ENCODE measurements at regions not wholly inside any gene's neighbourhood (a gene's known extent, or its start where the extent isn't known, plus 50 kb on each side); places are given as distances from the start of the nearest gene placed in this dataset.
"Not testable (repeated sequence)": the region's sequence is repeated elsewhere in the genome, so short reads cannot be mapped to it uniquely, and the experiment has no call there.

GRCh38 chrX:45806410-45807121 is 605.9 kb upstream of the DIPK2B start:
- no peak for TF ChIP-seq CTCF (IDR thresholded peaks at IDR 0.05)
- H3K4me3 ChIP-seq: peak overlapping the region; percentile 57
- H3K27ac ChIP-seq: peak overlapping the region; percentile 60 to 72
- no peak for DNase-seq (ENCODE audit: low spot score)

GRCh38 chrX:45804276-45804675 is 603.6 kb upstream of the DIPK2B start:
- Histone ChIP-seq H3K27ac (no peak overlapping the region), H3K4me3 (no peak overlapping the region)
- no peak for DNase-seq (ENCODE audit: low spot score)
- TF ChIP-seq CTCF (IDR thresholded peaks at IDR 0.05): no peak

- peak overlapping the region; percentile 13 to 35 for H3K27ac ChIP-seq
- H3K4me3 ChIP-seq: no peak overlapping the region
- no peak for TF ChIP-seq CTCF (IDR thresholded peaks at IDR 0.05)
- no peak for DNase-seq (ENCODE audit: low spot score)
Observed at GRCh38 chrX:45803383-45803921, 602.8 kb upstream of the DIPK2B start.

- TF ChIP-seq CTCF (IDR thresholded peaks at IDR 0.05): no peak
- Histone ChIP-seq H3K4me3 (no peak overlapping the region), H3K27ac (peak overlapping the region; percentile 36 to 49)
- no peak for DNase-seq (ENCODE audit: low spot score)
Observed at GRCh38 chrX:45801554-45801953, 600.9 kb upstream of the DIPK2B start.

GRCh38 chrX:45800746-45801453 is 600.2 kb upstream of the DIPK2B start:
- not testable (repeated sequence) for H3K4me3 ChIP-seq; DNase-seq (ENCODE audit: low spot score)
- H3K27ac ChIP-seq: peak overlapping the region; percentile 49 to 51

- no peak for TF ChIP-seq CTCF (IDR thresholded peaks at IDR 0.05)
- H3K27ac ChIP-seq: no peak overlapping the region
- H3K4me3 ChIP-seq: no peak overlapping the region
- no peak for DNase-seq (ENCODE audit: low spot score)
Observed at GRCh38 chrX:45799576-45799975, 598.9 kb upstream of the DIPK2B start.

GRCh38 chrX:45795546-45795945 is 594.9 kb upstream of the DIPK2B start:
- TF ChIP-seq CTCF (IDR thresholded peaks at IDR 0.05): no peak
- Histone ChIP-seq H3K27ac (no peak overlapping the region), H3K4me3 (no peak overlapping the region)
- DNase-seq (ENCODE audit: low spot score): no peak

All from coronary artery (tissue), 2 donors.